ENCODE measurements at regions not wholly inside any gene's neighbourhood (a gene's known extent, or its start where the extent isn't known, plus 50 kb on each side); places are given as distances from the start of the nearest gene placed in this dataset.

DNA sequence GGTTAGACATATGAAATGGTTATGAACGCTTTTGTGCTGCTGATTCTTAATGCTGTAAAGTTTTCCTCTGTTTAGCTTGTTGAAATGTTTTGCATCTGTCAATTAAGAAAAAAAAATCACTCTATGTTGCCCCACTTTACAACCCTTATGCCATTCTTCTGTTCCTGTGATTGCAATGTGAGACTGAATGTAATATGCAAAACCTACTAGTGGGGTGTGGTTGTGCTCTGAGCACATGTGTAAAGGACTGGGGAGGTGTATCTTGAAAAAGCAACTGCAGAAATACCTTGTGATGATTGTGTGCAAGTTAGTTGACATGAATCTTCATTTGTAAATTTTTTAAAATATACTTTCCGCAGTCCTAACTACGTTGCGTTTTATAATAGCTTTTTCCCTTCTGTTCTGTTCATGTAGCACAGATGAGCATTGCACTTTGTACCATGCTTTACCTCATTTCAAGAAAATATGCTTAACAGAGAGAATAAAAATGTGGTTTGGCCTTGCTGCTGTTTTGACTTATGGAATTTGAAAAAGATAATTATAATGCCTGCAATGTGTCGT lies 357.0 kb upstream of the PIK3R1 start:
- Histone ChIP-seq H3K4me2 (no peak overlapping the region), H3K79me2 (ENCODE audit: insufficient read depth) (no peaks in the 10 kb centered on the region), H3K27ac (ENCODE audit: low read depth in 2 of 2, low read length in 1 of 2) (no peak overlapping the region), H2AFZ (ENCODE audit: low read depth) (no peak overlapping the region), H3K4me1 (ENCODE audit: control insufficient read depth in 1 of 2, insufficient read depth in 2 of 2, low read depth in 1 of 2, low read length in 1 of 2) (no peaks in the 10 kb centered on the region), H4K20me1 (ENCODE audit: insufficient read depth) (no peaks in the 10 kb centered on the region), H3F3A (replicated peaks; ENCODE audit: insufficient read depth) (no peaks in the 10 kb centered on the region), H3K9me2 (no peaks in the 10 kb centered on the region), H3K9ac (no peak overlapping the region), H3K27me3 (ENCODE audit: insufficient read depth) (no peaks in the 10 kb centered on the region), H3K4me3 (ENCODE audit: low read depth in 2 of 2, low read length in 1 of 2) (no peak overlapping the region), H3K9me3 (no peaks in the 10 kb centered on the region), H3K36me3 (replicated peaks in 1 of 2; ENCODE audit: control insufficient read depth in 1 of 2, insufficient read depth in 2 of 2, low read length in 1 of 2) (no peaks in the 10 kb centered on the region)
- CTCF ChIA-PET: interaction anchor here (1.0 to 1.2 kb wide), 3 partner anchors 14 to 43 kb away, joined by 3 read pairs; no protein-coding TSS in a partner anchor
- TF ChIP-seq RXRA (IDR thresholded peaks at IDR 0.05; ENCODE audit: borderline replicate concordance, low read depth): no peak
- POLR2A ChIA-PET: interaction anchor here (1.0 kb wide), 1 partner anchor 358 kb away, joined by 3 read pairs; no protein-coding TSS in a partner anchor
- no peak for DNase-seq
- WGBS (ENCODE audit: low lambda C conversion rate): 81% methylated on average over 5 of the region's 5 CpGs

DNA sequence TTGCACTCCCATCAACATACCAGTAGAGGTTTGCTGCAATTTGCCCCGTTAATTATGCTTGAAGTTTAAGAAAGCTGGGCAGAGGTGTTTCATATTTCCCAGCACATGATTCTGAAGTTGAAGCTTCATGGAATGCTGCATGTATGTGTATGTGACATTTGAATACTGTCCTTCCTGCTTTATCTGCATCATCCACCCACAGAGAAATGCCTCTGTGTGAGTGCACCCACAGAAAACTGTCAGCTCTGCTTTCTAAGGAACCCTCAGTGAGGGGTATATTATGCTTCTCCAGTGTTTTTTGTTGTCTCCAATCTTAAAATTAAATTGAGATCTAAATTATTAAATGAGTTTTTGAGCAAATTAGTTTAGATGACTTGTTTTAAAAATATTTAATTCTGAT lies 358.1 kb upstream of the PIK3R1 start:
- no peaks in the 10 kb centered on the region for H3F3A ChIP-seq (replicated peaks; ENCODE audit: insufficient read depth)
- CTCF ChIA-PET: interaction anchor here (1.0 to 1.2 kb wide), 3 partner anchors 14 to 42 kb away, joined by 3 read pairs; no protein-coding TSS in a partner anchor
- H3K9ac ChIP-seq: no peak overlapping the region
- no peak for DNase-seq
- H3K27ac ChIP-seq (ENCODE audit: low read depth in 2 of 2, low read length in 1 of 2): no peak overlapping the region
- no peaks in the 10 kb centered on the region for H3K36me3 ChIP-seq (replicated peaks in 1 of 2; ENCODE audit: control insufficient read depth in 1 of 2, insufficient read depth in 2 of 2, low read length in 1 of 2)
- H3K79me2 ChIP-seq (ENCODE audit: insufficient read depth): no peaks in the 10 kb centered on the region
- H3K27me3 ChIP-seq (ENCODE audit: insufficient read depth): no peaks in the 10 kb centered on the region
- WGBS (ENCODE audit: low lambda C conversion rate): 77% methylated on average over 1 of the region's 1 CpG
- H3K4me3 ChIP-seq (ENCODE audit: low read depth in 2 of 2, low read length in 1 of 2): no peak overlapping the region
- no peaks in the 10 kb centered on the region for H3K9me2 ChIP-seq
- no peaks in the 10 kb centered on the region for H3K9me3 ChIP-seq
- no peaks in the 10 kb centered on the region for H4K20me1 ChIP-seq (ENCODE audit: insufficient read depth)
- no peak overlapping the region for H3K4me2 ChIP-seq
- POLR2A ChIA-PET: interaction anchor here (1.0 kb wide), 1 partner anchor 359 kb away, joined by 3 read pairs; no protein-coding TSS in a partner anchor
- no peaks in the 10 kb centered on the region for H3K4me1 ChIP-seq (ENCODE audit: control insufficient read depth in 1 of 2, insufficient read depth in 2 of 2, low read depth in 1 of 2, low read length in 1 of 2)
- no peak overlapping the region for H2AFZ ChIP-seq (ENCODE audit: low read depth)
- TF ChIP-seq, protein P1, sequence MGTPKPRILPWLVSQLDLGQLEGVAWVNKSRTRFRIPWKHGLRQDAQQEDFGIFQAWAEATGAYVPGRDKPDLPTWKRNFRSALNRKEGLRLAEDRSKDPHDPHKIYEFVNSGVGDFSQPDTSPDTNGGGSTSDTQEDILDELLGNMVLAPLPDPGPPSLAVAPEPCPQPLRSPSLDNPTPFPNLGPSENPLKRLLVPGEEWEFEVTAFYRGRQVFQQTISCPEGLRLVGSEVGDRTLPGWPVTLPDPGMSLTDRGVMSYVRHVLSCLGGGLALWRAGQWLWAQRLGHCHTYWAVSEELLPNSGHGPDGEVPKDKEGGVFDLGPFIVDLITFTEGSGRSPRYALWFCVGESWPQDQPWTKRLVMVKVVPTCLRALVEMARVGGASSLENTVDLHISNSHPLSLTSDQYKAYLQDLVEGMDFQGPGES (IDR thresholded peaks at IDR 0.05; ENCODE audit: low read depth, low read length): no peak
- TF ChIP-seq, protein P2, sequence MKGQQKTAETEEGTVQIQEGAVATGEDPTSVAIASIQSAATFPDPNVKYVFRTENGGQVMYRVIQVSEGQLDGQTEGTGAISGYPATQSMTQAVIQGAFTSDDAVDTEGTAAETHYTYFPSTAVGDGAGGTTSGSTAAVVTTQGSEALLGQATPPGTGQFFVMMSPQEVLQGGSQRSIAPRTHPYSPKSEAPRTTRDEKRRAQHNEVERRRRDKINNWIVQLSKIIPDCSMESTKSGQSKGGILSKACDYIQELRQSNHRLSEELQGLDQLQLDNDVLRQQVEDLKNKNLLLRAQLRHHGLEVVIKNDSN (IDR thresholded peaks at IDR 0.05; ENCODE audit: borderline replicate concordance, low read depth): no peak
- TF ChIP-seq NFIC (IDR thresholded peaks at IDR 0.05; ENCODE audit: borderline replicate concordance): no peak

DNA sequence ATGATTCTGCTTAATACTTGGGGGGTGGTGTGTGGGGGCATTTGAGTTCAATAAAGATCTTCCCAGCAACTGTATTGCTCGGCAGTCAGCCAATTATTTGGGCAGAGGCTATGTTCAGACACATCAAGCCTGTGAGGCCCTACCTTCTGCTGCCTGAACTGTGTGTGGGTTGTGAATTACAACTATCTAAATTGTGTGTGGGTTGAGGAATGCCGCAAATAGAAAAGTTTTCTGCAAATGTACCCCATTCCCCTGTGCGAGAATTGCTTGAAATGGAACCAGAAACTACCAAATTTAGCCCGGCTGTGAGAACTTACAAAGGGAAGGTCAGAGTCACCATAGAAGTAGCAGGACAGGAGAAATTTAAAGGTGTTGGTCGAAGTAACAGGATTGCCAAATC lies 360.0 kb upstream of the PIK3R1 start:
- H3K36me3 ChIP-seq (replicated peaks in 1 of 2; ENCODE audit: control insufficient read depth in 1 of 2, insufficient read depth in 2 of 2, low read length in 1 of 2): no peaks in the 10 kb centered on the region
- TF ChIP-seq MXI1 (IDR thresholded peaks at IDR 0.05; ENCODE audit: low read depth, low read length): no peak
- TF ChIP-seq TEAD4 (IDR thresholded peaks at IDR 0.05; ENCODE audit: borderline replicate concordance, insufficient read depth): no peak
- TF ChIP-seq RFX5 (IDR thresholded peaks at IDR 0.05; ENCODE audit: low read length): no peak
- TF ChIP-seq FOXM1 (IDR thresholded peaks at IDR 0.05; ENCODE audit: low read depth): no peak
- TF ChIP-seq YY1 (IDR thresholded peaks at IDR 0.05; ENCODE audit: low read depth): no peak
- TF ChIP-seq FOXJ3 (CRISPR knock-in tag; IDR thresholded peaks at IDR 0.05): no peak
- TF ChIP-seq EZH2phosphoT487 (IDR thresholded peaks at IDR 0.05; ENCODE audit: borderline replicate concordance, low read depth): no peak
- TF ChIP-seq NFIC (IDR thresholded peaks at IDR 0.05; ENCODE audit: borderline replicate concordance): no peak
- no peak for TF ChIP-seq CHD2 (IDR thresholded peaks at IDR 0.05; ENCODE audit: low read length, partially characterized antibody)
- TF ChIP-seq ELF1 (IDR thresholded peaks at IDR 0.05): no peak
- TF ChIP-seq GATA2 (CRISPR knock-in tag; IDR thresholded peaks at IDR 0.05): no peak
- TF ChIP-seq MEF2A (IDR thresholded peaks at IDR 0.05; ENCODE audit: borderline replicate concordance, low read depth): no peak
- TF ChIP-seq, protein P3, sequence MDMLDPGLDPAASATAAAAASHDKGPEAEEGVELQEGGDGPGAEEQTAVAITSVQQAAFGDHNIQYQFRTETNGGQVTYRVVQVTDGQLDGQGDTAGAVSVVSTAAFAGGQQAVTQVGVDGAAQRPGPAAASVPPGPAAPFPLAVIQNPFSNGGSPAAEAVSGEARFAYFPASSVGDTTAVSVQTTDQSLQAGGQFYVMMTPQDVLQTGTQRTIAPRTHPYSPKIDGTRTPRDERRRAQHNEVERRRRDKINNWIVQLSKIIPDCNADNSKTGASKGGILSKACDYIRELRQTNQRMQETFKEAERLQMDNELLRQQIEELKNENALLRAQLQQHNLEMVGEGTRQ (IDR thresholded peaks at IDR 0.05; ENCODE audit: borderline replicate concordance, low read depth, low read length): no peak
- no peak for TF ChIP-seq SMC3 (IDR thresholded peaks at IDR 0.05; ENCODE audit: low read depth, low read length)
- no peak for DNase-seq
- H3F3A ChIP-seq (replicated peaks; ENCODE audit: insufficient read depth): peaks cover under 1% of the 10 kb centered on the region
- H3K79me2 ChIP-seq (ENCODE audit: insufficient read depth): no peaks in the 10 kb centered on the region
- no peak overlapping the region for H3K9ac ChIP-seq
- no peaks in the 10 kb centered on the region for H4K20me1 ChIP-seq (ENCODE audit: insufficient read depth)
- no peaks in the 10 kb centered on the region for H3K9me3 ChIP-seq
- H2AFZ ChIP-seq (ENCODE audit: low read depth): no peak overlapping the region
- ChIA-PET CTCF (interaction anchor here (0.6 kb wide), 1 partner anchor 101 kb away, joined by 3 read pairs; no protein-coding TSS in a partner anchor), POLR2A (no interaction called here)
- H3K4me1 ChIP-seq (ENCODE audit: control insufficient read depth in 1 of 2, insufficient read depth in 2 of 2, low read depth in 1 of 2, low read length in 1 of 2): no peaks in the 10 kb centered on the region
- no peak overlapping the region for H3K4me2 ChIP-seq
- H3K9me2 ChIP-seq: no peaks in the 10 kb centered on the region
- WGBS (ENCODE audit: low lambda C conversion rate): 43% methylated on average over 5 of the region's 5 CpGs
- no peak overlapping the region for H3K27ac ChIP-seq (ENCODE audit: low read depth in 2 of 2, low read length in 1 of 2)
- no peak overlapping the region for H3K4me3 ChIP-seq (ENCODE audit: low read depth in 2 of 2, low read length in 1 of 2)
- H3K27me3 ChIP-seq (ENCODE audit: insufficient read depth): no peaks in the 10 kb centered on the region
